Adrenal gland (tissue), 5 donors: ENCODE measurements at regions not wholly inside any gene's neighbourhood (a gene's known extent, or its start where the extent isn't known, plus 50 kb on each side); places are given as distances from the start of the nearest gene placed in this dataset.

Source experiments
- CTCF ChIP-seq, 6 experiments: fragments of 450-650 bp in 4 of 6; fragments of 200-600 bp in 2 of 6; sonication (generic) in 1 of 6; IDR thresholded peaks; 1 replicate in 5 of 6; 2 replicates in 1 of 6; pipeline versions ENCODE4 v1.5.1 to v1.8.0; 2016 to 2021; ENCODE audit warnings: antibody characterized with exemption in 6 of 6, mild to moderate bottlenecking in 2 of 6, moderate library complexity in 1 of 6
- POLR2A ChIP-seq, 2 donors: fragments of 450-650 bp; IDR thresholded peaks; one replicate each; pipeline ENCODE4 v1.6.1; 2017; ENCODE audit warnings: antibody characterized with exemption in 2 of 2, mild to moderate bottlenecking in 2 of 2, moderate library complexity in 1 of 2
- donor health status: DM: no; HTN: no; CAD: no.

GRCh38 chr10:30774261-30774660 lies 144.7 kb upstream of the LYZL2 start:
- no peak for TF ChIP-seq POLR2A (IDR thresholded peaks at IDR 0.05)
- no peak for TF ChIP-seq CTCF (IDR thresholded peaks at IDR 0.05)
